ENCODE measurements at regions not wholly inside any gene's neighbourhood (a gene's known extent, or its start where the extent isn't known, plus 50 kb on each side); places are given as distances from the start of the nearest gene placed in this dataset.

- no peak for TF ChIP-seq POLR2A (IDR thresholded peaks at IDR 0.05)
- TF ChIP-seq, protein P1, sequence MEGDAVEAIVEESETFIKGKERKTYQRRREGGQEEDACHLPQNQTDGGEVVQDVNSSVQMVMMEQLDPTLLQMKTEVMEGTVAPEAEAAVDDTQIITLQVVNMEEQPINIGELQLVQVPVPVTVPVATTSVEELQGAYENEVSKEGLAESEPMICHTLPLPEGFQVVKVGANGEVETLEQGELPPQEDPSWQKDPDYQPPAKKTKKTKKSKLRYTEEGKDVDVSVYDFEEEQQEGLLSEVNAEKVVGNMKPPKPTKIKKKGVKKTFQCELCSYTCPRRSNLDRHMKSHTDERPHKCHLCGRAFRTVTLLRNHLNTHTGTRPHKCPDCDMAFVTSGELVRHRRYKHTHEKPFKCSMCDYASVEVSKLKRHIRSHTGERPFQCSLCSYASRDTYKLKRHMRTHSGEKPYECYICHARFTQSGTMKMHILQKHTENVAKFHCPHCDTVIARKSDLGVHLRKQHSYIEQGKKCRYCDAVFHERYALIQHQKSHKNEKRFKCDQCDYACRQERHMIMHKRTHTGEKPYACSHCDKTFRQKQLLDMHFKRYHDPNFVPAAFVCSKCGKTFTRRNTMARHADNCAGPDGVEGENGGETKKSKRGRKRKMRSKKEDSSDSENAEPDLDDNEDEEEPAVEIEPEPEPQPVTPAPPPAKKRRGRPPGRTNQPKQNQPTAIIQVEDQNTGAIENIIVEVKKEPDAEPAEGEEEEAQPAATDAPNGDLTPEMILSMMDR (IDR thresholded peaks at IDR 0.05 in 4 of 5, conservative IDR thresholded peaks at IDR 0.05 in 1 of 5): no peak
- no peaks in the 10 kb centered on the region for H3K27me3 ChIP-seq
- no peak for DNase-seq
- H3K4me3 ChIP-seq: no peak overlapping the region
- in situ Hi-C loops (cut with MboI; ENCODE audit: low sequenced_read_pairs in 4 of 4) (no loop called here), intact Hi-C loops (cut with DNase I; ENCODE audit: low total_unique reads) (no loop called here)
- no peaks in the 10 kb centered on the region for H3K36me3 ChIP-seq
- H3K4me1 ChIP-seq: peaks cover 21 to 26% of the 10 kb centered on the region in 2 donors
- no peaks in the 10 kb centered on the region for H3K9me3 ChIP-seq
- ATAC-seq: no peak
- no peak overlapping the region for H3K27ac ChIP-seq
Observed at GRCh38 chr13:29921542-29921941, 71.1 kb upstream of the UBL3 start.

DNA sequence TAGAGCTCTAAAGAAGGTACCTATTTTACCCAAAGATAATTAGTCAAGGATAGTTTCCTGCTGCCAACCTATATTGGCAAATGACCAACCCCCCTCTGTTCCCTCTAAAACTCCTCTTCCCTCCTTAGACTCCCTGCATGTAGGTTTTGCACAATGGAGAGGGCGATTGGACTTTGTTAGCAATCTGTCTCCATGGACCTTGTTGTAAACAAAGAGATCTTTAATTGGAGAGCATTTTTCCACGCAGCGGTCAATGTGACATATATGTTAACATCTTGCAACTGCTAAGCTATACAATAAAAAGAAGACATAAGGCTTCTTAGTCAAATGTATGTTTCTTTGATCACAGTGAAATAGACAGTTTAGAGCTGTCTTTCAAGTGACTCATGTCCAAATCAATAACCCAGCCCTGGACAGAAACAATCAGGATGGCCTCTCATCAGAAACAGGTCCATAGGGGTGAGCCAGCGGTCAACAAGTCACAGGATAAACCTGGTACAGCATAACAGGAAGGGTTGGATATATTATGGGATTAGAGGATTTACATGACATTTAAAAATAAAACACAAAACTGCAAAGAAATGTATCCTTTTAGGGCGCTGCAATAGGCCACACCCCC is 69.7 kb upstream of the UBL3 start:
- DNase-seq (no peak), ATAC-seq (no peak)
- Histone ChIP-seq H3K36me3 (no peaks in the 10 kb centered on the region), H3K4me3 (no peak overlapping the region), H3K9me3 (no peaks in the 10 kb centered on the region), H3K4me1 (peaks cover 18 to 23% of the 10 kb centered on the region in 2 donors), H3K27ac (no peak overlapping the region), H3K27me3 (no peaks in the 10 kb centered on the region)
- intact Hi-C loops (cut with DNase I; ENCODE audit: low total_unique reads) (no loop called here), in situ Hi-C loops (cut with MboI; ENCODE audit: low sequenced_read_pairs in 4 of 4) (no loop called here)
- TF ChIP-seq, protein P1 (IDR thresholded peaks at IDR 0.05 in 4 of 5, conservative IDR thresholded peaks at IDR 0.05 in 1 of 5): no peak
- no peak for TF ChIP-seq POLR2A (IDR thresholded peaks at IDR 0.05)

- Histone ChIP-seq H3K36me3 (no peaks in the 10 kb centered on the region), H3K9me3 (no peaks in the 10 kb centered on the region), H3K27ac (no peak overlapping the region), H3K4me1 (peaks cover 6 to 17% of the 10 kb centered on the region in 2 donors), H3K27me3 (no peaks in the 10 kb centered on the region), H3K4me3 (no peak overlapping the region)
- intact Hi-C loops (cut with DNase I; ENCODE audit: low total_unique reads): no loop called here
- no peak for TF ChIP-seq POLR2A (IDR thresholded peaks at IDR 0.05)
- TF ChIP-seq, protein P1 (IDR thresholded peaks at IDR 0.05 in 4 of 5, conservative IDR thresholded peaks at IDR 0.05 in 1 of 5): no peak
- in situ Hi-C loops (cut with MboI; ENCODE audit: low sequenced_read_pairs in 4 of 4): no loop called here
- ATAC-seq (no peak), DNase-seq (no peak)
Observed at GRCh38 chr13:29918845-29919244, 68.4 kb upstream of the UBL3 start.

- ATAC-seq: no peak
- no peak overlapping the region for H3K4me3 ChIP-seq
- no peaks in the 10 kb centered on the region for H3K27me3 ChIP-seq
- DNase-seq: no peak
- TF ChIP-seq POLR2A (IDR thresholded peaks at IDR 0.05): no peak
- TF ChIP-seq, protein P1 (IDR thresholded peaks at IDR 0.05 in 4 of 5, conservative IDR thresholded peaks at IDR 0.05 in 1 of 5): no peak
- in situ Hi-C loops (cut with MboI; ENCODE audit: low sequenced_read_pairs in 4 of 4) (no loop called here), intact Hi-C loops (cut with DNase I; ENCODE audit: low total_unique reads) (no loop called here)
- no peaks in the 10 kb centered on the region for H3K36me3 ChIP-seq
- H3K9me3 ChIP-seq: no peaks in the 10 kb centered on the region
- H3K27ac ChIP-seq: no peak overlapping the region
- H3K4me1 ChIP-seq: peaks cover 0 to 5% of the 10 kb centered on the region in 2 donors
Observed at GRCh38 chr13:29917650-29918049, 67.2 kb upstream of the UBL3 start.

GRCh38 chr13:29914581-29914980 is 64.2 kb upstream of the UBL3 start:
- H3K36me3 ChIP-seq: no peaks in the 10 kb centered on the region
- in situ Hi-C loops (cut with MboI; ENCODE audit: low sequenced_read_pairs in 4 of 4): no loop called here
- intact Hi-C loops (cut with DNase I; ENCODE audit: low total_unique reads): no loop called here
- DNase-seq (no peak), ATAC-seq (no peak)
- H3K27ac ChIP-seq: no peak overlapping the region
- H3K4me1 ChIP-seq: no peaks in the 10 kb centered on the region
- H3K4me3 ChIP-seq: no peak overlapping the region
- TF ChIP-seq, protein P1 (IDR thresholded peaks at IDR 0.05 in 4 of 5, conservative IDR thresholded peaks at IDR 0.05 in 1 of 5): no peak
- TF ChIP-seq POLR2A (IDR thresholded peaks at IDR 0.05): no peak
- no peaks in the 10 kb centered on the region for H3K9me3 ChIP-seq
- H3K27me3 ChIP-seq: no peaks in the 10 kb centered on the region

All from gastrocnemius medialis (tissue), 4 donors.